ENCODE measurements at regions not wholly inside any gene's neighbourhood (a gene's known extent, or its start where the extent isn't known, plus 50 kb on each side); places are given as distances from the start of the nearest gene placed in this dataset.
"Not testable (repeated sequence)": the region's sequence is repeated elsewhere in the genome, so short reads cannot be mapped to it uniquely, and the experiment has no call there.

- TF ChIP-seq CTCF (IDR thresholded peaks at IDR 0.05) = no peak
- intact Hi-C loops (cut with DNase I) = no loop called here
- ATAC-seq = peak; percentile 94 to 99 (median 98)
- Histone ChIP-seq H3K4me3 (no peak overlapping the region), H3K27me3 (ENCODE audit: insufficient read depth in 3 of 3, low read length in 2 of 3) (no peaks in the 10 kb centered on the region), H3K36me3 (ENCODE audit: insufficient read depth in 1 of 2, low read depth in 1 of 2) (no peaks in the 10 kb centered on the region), H3K4me1 (no peaks in the 10 kb centered on the region), H3K9me3 (no peaks in the 10 kb centered on the region), H3K27ac (peak overlapping the region; percentile 67)
- no peak for DNase-seq
Measured at GRCh38 chr5:130605234-130605633, 559.8 kb downstream of the HINT1 start.

- not testable (repeated sequence) for H3K4me3 ChIP-seq, H3K9me3 ChIP-seq
- 76 to 87% (median 81%) methylated on average over 25 of the region's 25 CpGs for WGBS, 3 donors
Measured at GRCh38 chr5:130596647-130597046, 568.4 kb downstream of the HINT1 start.

GRCh38 chr5:130580264-130580663 lies 584.8 kb downstream of the HINT1 start:
- Histone ChIP-seq H3K27ac (no peak overlapping the region), H3K27me3 (ENCODE audit: insufficient read depth in 3 of 3, low read length in 2 of 3) (peaks cover 0 to 2% (median 0%) of the 10 kb centered on the region in 3 donors), H3K4me1 (no peaks in the 10 kb centered on the region), H3K9me3 (no peaks in the 10 kb centered on the region), H3K36me3 (ENCODE audit: insufficient read depth in 1 of 2, low read depth in 1 of 2) (no peaks in the 10 kb centered on the region), H3K4me3 (no peak overlapping the region)
- intact Hi-C loops (cut with DNase I) = no loop called here
- 41 to 64% (median 62%) methylated on average over 2 of the region's 2 CpGs for WGBS, 3 donors
- no peak for ATAC-seq
- DNase-seq = no peak
- TF ChIP-seq CTCF (IDR thresholded peaks at IDR 0.05) = no peak

More at GRCh38 chr5:130596647-130597046, 568.4 kb downstream of the HINT1 start:
- DNase-seq; ATAC-seq; H3K4me1 ChIP-seq; H3K27me3 ChIP-seq (ENCODE audit: insufficient read depth in 3 of 3, low read length in 2 of 3); intact Hi-C loops (cut with DNase I); H3K27ac ChIP-seq; H3K36me3 ChIP-seq (ENCODE audit: insufficient read depth in 1 of 2, low read depth in 1 of 2): not testable (repeated sequence)

GRCh38 chr5:130578354-130578753 lies 586.7 kb downstream of the HINT1 start:
- ATAC-seq (no peak), DNase-seq (no peak)
- TF ChIP-seq CTCF (IDR thresholded peaks at IDR 0.05) = no peak
- Histone ChIP-seq H3K36me3 (ENCODE audit: insufficient read depth in 1 of 2, low read depth in 1 of 2) (no peaks in the 10 kb centered on the region), H3K27ac (no peak overlapping the region), H3K27me3 (ENCODE audit: insufficient read depth in 3 of 3, low read length in 2 of 3) (peaks cover 0 to 2% (median 0%) of the 10 kb centered on the region in 3 donors), H3K4me3 (no peak overlapping the region), H3K4me1 (no peaks in the 10 kb centered on the region), H3K9me3 (no peaks in the 10 kb centered on the region)
- intact Hi-C loops (cut with DNase I) = no loop called here

- DNase-seq = no peak
- no peak for ATAC-seq
- H3K36me3 ChIP-seq (ENCODE audit: insufficient read depth in 1 of 2, low read depth in 1 of 2) = no peaks in the 10 kb centered on the region
- intact Hi-C loops (cut with DNase I) = no loop called here
- no peak overlapping the region for H3K4me3 ChIP-seq
- TF ChIP-seq CTCF (IDR thresholded peaks at IDR 0.05) = no peak
- H3K27me3 ChIP-seq (ENCODE audit: insufficient read depth in 3 of 3, low read length in 2 of 3) = no peaks in the 10 kb centered on the region
- no peaks in the 10 kb centered on the region for H3K4me1 ChIP-seq
- H3K27ac ChIP-seq = no peak overlapping the region
- no peaks in the 10 kb centered on the region for H3K9me3 ChIP-seq
Measured at GRCh38 chr5:130571076-130571475, 594.0 kb downstream of the HINT1 start.

All from psoas muscle (tissue), 7 donors.